Medulla oblongata (tissue), 1 donor: ENCODE measurements at regions not wholly inside any gene's neighbourhood (a gene's known extent, or its start where the extent isn't known, plus 50 kb on each side); places are given as distances from the start of the nearest gene placed in this dataset.

Experiments used
- DNase-seq: peaks from one replicate; pipeline ENCODE4 v3.0.0-alpha.2; 2015; ENCODE audit errors: extremely low spot score

DNA sequence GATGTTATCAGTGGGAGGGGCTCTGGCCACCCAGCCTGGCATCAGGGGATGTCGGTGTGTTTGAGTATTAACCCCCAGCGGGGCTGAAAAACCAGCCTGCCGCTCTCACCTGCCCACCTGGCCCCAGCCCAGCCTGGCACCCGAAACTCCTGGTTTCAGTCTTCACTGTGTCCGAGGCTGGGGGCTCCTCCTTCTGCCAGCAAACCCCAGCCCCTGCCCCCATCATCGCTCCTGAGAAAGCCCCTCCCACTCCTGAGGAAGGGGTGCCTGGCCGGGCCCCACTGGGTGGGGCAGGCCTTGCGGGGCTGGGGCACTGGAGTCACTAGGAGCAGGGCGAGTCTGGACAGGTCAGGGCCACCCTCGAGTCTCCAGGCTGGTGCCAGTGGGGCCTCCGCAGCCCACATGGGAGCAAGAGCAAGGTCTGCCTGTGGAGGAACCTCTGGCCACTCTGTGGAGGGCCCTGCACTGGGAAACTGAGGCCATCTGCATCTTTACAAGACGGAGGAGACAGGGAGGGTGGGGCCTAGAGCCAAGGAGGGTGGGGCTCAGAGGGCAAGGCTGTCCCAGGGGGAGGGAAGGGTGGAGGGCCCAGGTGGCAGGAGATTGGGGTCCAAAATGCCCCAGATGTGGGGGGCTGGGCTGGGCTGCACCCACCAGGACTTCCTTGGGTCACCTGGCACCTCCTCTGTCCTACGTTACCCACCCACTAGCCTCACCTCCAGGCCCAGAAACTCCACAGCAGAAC, 51.5 kb upstream of the NOTCH1 start:
- no peak for DNase-seq

DNA sequence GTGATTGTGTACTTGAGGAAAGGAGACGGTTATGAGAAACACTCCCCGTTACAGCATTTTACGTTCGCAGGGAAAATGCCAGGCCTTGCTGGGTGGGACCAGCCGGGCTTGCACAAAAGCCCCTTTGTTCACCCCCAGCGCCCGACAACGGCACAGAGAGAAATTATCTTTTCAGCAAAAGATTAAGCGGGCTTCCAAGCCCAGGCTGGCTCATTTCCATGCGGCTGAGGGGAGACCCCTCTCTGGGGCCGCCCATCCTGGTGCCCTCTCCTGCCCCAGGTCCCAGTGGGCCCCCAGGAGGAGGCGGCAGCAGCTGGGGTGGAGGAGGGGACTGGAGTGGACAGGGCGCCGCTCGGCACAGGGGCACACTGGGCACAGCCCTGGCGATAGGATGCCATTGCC, 50.8 kb upstream of the NOTCH1 start:
- DNase-seq: peak; percentile 85

DNA sequence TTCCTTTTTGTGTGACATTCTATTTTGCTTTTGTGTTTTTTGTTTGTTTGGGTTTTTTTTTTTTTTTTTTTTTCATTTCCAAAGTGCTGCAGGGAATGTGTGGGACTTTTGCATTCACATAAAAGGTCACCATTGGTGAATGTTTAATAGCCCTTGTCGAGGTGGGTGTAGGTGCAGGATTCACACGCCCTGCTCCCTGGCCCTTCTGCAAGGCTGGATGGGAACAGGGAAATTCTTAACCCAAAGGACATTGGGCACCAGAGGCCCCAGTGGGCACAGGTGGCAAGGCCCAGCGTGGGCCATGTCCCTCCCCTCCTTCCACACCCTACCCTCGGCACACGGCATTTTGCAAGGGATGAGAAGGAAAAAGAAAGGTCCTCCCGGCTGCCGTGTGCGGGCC, 50.4 kb upstream of the NOTCH1 start:
- DNase-seq: no peak

DNA sequence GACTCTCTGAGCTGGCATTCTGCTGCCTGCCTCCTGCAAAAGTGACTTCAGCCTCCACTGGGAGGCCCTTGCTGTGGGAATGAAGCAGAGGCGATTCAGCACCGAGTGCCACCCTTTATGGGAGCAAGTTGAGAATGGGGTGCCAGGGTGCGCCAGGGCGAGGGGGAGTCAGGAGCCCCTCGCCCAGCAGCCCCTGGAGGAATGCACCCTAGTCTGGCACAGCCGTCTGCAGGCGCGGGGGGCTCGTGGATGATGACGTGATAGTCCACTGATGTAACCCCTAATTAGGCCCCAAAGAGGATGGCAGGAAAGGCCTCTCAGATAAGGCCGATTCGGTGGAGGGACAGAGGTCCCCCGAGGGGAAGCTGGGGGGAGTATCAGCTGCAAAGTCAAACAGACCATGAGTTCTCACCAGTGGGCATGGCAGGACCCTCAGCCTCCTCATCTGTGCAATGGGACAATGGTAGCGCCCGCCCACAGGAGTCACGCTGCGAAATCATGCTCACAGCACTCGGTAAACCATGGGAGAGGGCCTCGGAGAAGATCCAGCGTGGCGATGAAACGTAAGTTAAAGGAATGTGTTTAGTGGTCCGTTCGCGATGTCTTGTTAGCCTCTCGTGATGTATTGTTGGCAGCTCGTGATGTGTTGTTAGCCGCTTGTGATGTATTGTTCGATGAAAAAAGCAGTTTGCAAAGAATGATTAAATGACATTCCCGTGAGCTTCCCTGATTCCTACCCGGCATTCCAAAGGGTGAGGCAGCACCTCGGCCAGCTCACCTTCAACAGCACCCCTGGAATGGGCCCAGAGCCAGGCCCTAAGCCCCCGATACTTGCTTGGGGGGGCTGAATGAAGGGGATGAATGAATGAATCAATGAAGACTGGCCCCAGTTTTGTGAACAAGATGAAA, 49.7 kb upstream of the NOTCH1 start:
- DNase-seq: no peak
